ENCODE measurements at regions not wholly inside any gene's neighbourhood (a gene's known extent, or its start where the extent isn't known, plus 50 kb on each side); places are given as distances from the start of the nearest gene placed in this dataset.

- no peaks in the 10 kb centered on the region for H3K27me3 ChIP-seq (ENCODE audit: control insufficient read depth, insufficient read depth, low read length)
- H3K4me3 ChIP-seq (ENCODE audit: low read depth, low read length), result no peak overlapping the region
- WGBS (ENCODE audit: insufficient coverage), result no CpG with 5 or more reads among the region's 2 CpGs
- H3K4me1 ChIP-seq (ENCODE audit: control insufficient read depth, insufficient read depth, low read length), result peaks cover 13% of the 10 kb centered on the region
- no peak overlapping the region for H3K27ac ChIP-seq (ENCODE audit: low read depth, low read length)
- no peaks in the 10 kb centered on the region for H3K36me3 ChIP-seq (ENCODE audit: control insufficient read depth, insufficient read depth, low read length)
- no peak for DNase-seq (ENCODE audit: low read depth in 4 of 6, low spot score in 6 of 6)
- peaks cover 1% of the 10 kb centered on the region for H3K9me3 ChIP-seq (ENCODE audit: control insufficient read depth, insufficient read depth, low read length)
These were observed 664.9 kb downstream of the VRK1 start for GRCh38 chr14:97462081-97462480.

- Histone ChIP-seq H3K9me3 (ENCODE audit: control insufficient read depth, insufficient read depth, low read length) (no peaks in the 10 kb centered on the region), H3K36me3 (ENCODE audit: control insufficient read depth, insufficient read depth, low read length) (no peaks in the 10 kb centered on the region), H3K27ac (ENCODE audit: low read depth, low read length) (no peak overlapping the region), H3K4me1 (ENCODE audit: control insufficient read depth, insufficient read depth, low read length) (no peaks in the 10 kb centered on the region), H3K4me3 (ENCODE audit: low read depth, low read length) (no peak overlapping the region), H3K27me3 (ENCODE audit: control insufficient read depth, insufficient read depth, low read length) (no peaks in the 10 kb centered on the region)
- DNase-seq (ENCODE audit: low read depth in 4 of 6, low spot score in 6 of 6), result no peak
- WGBS (ENCODE audit: insufficient coverage), result 83% methylated on average over 3 of the region's 6 CpGs
These were observed 671.0 kb downstream of the VRK1 start for GRCh38 chr14:97468220-97468619.

GRCh38 chr14:97477353-97477752, 680.2 kb downstream of the VRK1 start:
- no peak overlapping the region for H3K27ac ChIP-seq (ENCODE audit: low read depth, low read length)
- DNase-seq (ENCODE audit: low read depth in 4 of 6, low spot score in 6 of 6), result no peak
- no peaks in the 10 kb centered on the region for H3K9me3 ChIP-seq (ENCODE audit: control insufficient read depth, insufficient read depth, low read length)
- no peak overlapping the region for H3K4me3 ChIP-seq (ENCODE audit: low read depth, low read length)
- no peaks in the 10 kb centered on the region for H3K36me3 ChIP-seq (ENCODE audit: control insufficient read depth, insufficient read depth, low read length)
- H3K4me1 ChIP-seq (ENCODE audit: control insufficient read depth, insufficient read depth, low read length), result no peaks in the 10 kb centered on the region
- no peaks in the 10 kb centered on the region for H3K27me3 ChIP-seq (ENCODE audit: control insufficient read depth, insufficient read depth, low read length)
- 100% methylated on average over 1 of the region's 4 CpGs for WGBS (ENCODE audit: insufficient coverage)

GRCh38 chr14:97485201-97485600, 688.0 kb downstream of the VRK1 start:
- H3K4me3 ChIP-seq (ENCODE audit: low read depth, low read length), result no peak overlapping the region
- peak in 1 of 6 donors; percentile 55 for DNase-seq (ENCODE audit: low read depth in 4 of 6, low spot score in 6 of 6)
- 79% methylated on average over 10 of the region's 10 CpGs for WGBS (ENCODE audit: insufficient coverage)
- H3K27ac ChIP-seq (ENCODE audit: low read depth, low read length), result no peak overlapping the region
- no peaks in the 10 kb centered on the region for H3K27me3 ChIP-seq (ENCODE audit: control insufficient read depth, insufficient read depth, low read length)
- no peaks in the 10 kb centered on the region for H3K4me1 ChIP-seq (ENCODE audit: control insufficient read depth, insufficient read depth, low read length)
- H3K9me3 ChIP-seq (ENCODE audit: control insufficient read depth, insufficient read depth, low read length), result no peaks in the 10 kb centered on the region
- H3K36me3 ChIP-seq (ENCODE audit: control insufficient read depth, insufficient read depth, low read length), result no peaks in the 10 kb centered on the region

- WGBS (ENCODE audit: insufficient coverage), result 82% methylated on average over 11 of the region's 13 CpGs
- H3K27ac ChIP-seq (ENCODE audit: low read depth, low read length), result no peak overlapping the region
- no peak overlapping the region for H3K4me3 ChIP-seq (ENCODE audit: low read depth, low read length)
- peak in 1 of 6 donors; percentile 60 for DNase-seq (ENCODE audit: low read depth in 4 of 6, low spot score in 6 of 6)
- H3K36me3 ChIP-seq (ENCODE audit: control insufficient read depth, insufficient read depth, low read length), result no peaks in the 10 kb centered on the region
- no peaks in the 10 kb centered on the region for H3K9me3 ChIP-seq (ENCODE audit: control insufficient read depth, insufficient read depth, low read length)
- no peaks in the 10 kb centered on the region for H3K27me3 ChIP-seq (ENCODE audit: control insufficient read depth, insufficient read depth, low read length)
- no peaks in the 10 kb centered on the region for H3K4me1 ChIP-seq (ENCODE audit: control insufficient read depth, insufficient read depth, low read length)
These were observed 689.5 kb downstream of the VRK1 start for GRCh38 chr14:97486601-97487120.

GRCh38 chr14:97489750-97490149, 692.6 kb downstream of the VRK1 start:
- H3K27ac ChIP-seq (ENCODE audit: low read depth, low read length), result no peak overlapping the region

GRCh38 chr14:97490521-97491070, 693.4 kb downstream of the VRK1 start:
- no peaks in the 10 kb centered on the region for H3K27me3 ChIP-seq (ENCODE audit: control insufficient read depth, insufficient read depth, low read length)
- no peaks in the 10 kb centered on the region for H3K36me3 ChIP-seq (ENCODE audit: control insufficient read depth, insufficient read depth, low read length)
- H3K27ac ChIP-seq (ENCODE audit: low read depth, low read length), result no peak overlapping the region
- H3K4me1 ChIP-seq (ENCODE audit: control insufficient read depth, insufficient read depth, low read length), result no peaks in the 10 kb centered on the region
- no peak overlapping the region for H3K4me3 ChIP-seq (ENCODE audit: low read depth, low read length)
- WGBS (ENCODE audit: insufficient coverage), result no CpG with 5 or more reads among the region's 10 CpGs
- H3K9me3 ChIP-seq (ENCODE audit: control insufficient read depth, insufficient read depth, low read length), result no peaks in the 10 kb centered on the region
- no peak for DNase-seq (ENCODE audit: low read depth in 4 of 6, low spot score in 6 of 6)

More at GRCh38 chr14:97489750-97490149, 692.6 kb downstream of the VRK1 start:
- Histone ChIP-seq H3K27me3 (ENCODE audit: control insufficient read depth, insufficient read depth, low read length) (no peaks in the 10 kb centered on the region), H3K4me1 (ENCODE audit: control insufficient read depth, insufficient read depth, low read length) (no peaks in the 10 kb centered on the region), H3K36me3 (ENCODE audit: control insufficient read depth, insufficient read depth, low read length) (no peaks in the 10 kb centered on the region), H3K4me3 (ENCODE audit: low read depth, low read length) (no peak overlapping the region), H3K9me3 (ENCODE audit: control insufficient read depth, insufficient read depth, low read length) (no peaks in the 10 kb centered on the region)
- no peak for DNase-seq (ENCODE audit: low read depth in 4 of 6, low spot score in 6 of 6)
- WGBS (ENCODE audit: insufficient coverage), result 79% methylated on average over 7 of the region's 10 CpGs

- H3K4me1 ChIP-seq (ENCODE audit: control insufficient read depth, insufficient read depth, low read length), result no peaks in the 10 kb centered on the region
- no peak overlapping the region for H3K27ac ChIP-seq (ENCODE audit: low read depth, low read length)
- no peaks in the 10 kb centered on the region for H3K36me3 ChIP-seq (ENCODE audit: control insufficient read depth, insufficient read depth, low read length)
- no peak for DNase-seq (ENCODE audit: low read depth in 4 of 6, low spot score in 6 of 6)
- no peaks in the 10 kb centered on the region for H3K9me3 ChIP-seq (ENCODE audit: control insufficient read depth, insufficient read depth, low read length)
- 100% methylated on average over 1 of the region's 5 CpGs for WGBS (ENCODE audit: insufficient coverage)
- no peak overlapping the region for H3K4me3 ChIP-seq (ENCODE audit: low read depth, low read length)
- H3K27me3 ChIP-seq (ENCODE audit: control insufficient read depth, insufficient read depth, low read length), result no peaks in the 10 kb centered on the region
These were observed 694.5 kb downstream of the VRK1 start for GRCh38 chr14:97491697-97492096.

- H3K4me1 ChIP-seq (ENCODE audit: control insufficient read depth, insufficient read depth, low read length), result no peaks in the 10 kb centered on the region
- no peak overlapping the region for H3K27ac ChIP-seq (ENCODE audit: low read depth, low read length)
- H3K4me3 ChIP-seq (ENCODE audit: low read depth, low read length), result no peak overlapping the region
- no peak for DNase-seq (ENCODE audit: low read depth in 4 of 6, low spot score in 6 of 6)
- H3K27me3 ChIP-seq (ENCODE audit: control insufficient read depth, insufficient read depth, low read length), result no peaks in the 10 kb centered on the region
- no peaks in the 10 kb centered on the region for H3K9me3 ChIP-seq (ENCODE audit: control insufficient read depth, insufficient read depth, low read length)
- H3K36me3 ChIP-seq (ENCODE audit: control insufficient read depth, insufficient read depth, low read length), result no peaks in the 10 kb centered on the region
- WGBS (ENCODE audit: insufficient coverage), result 82% methylated on average over 3 of the region's 6 CpGs
These were observed 702.8 kb downstream of the VRK1 start for GRCh38 chr14:97499790-97500481.

GRCh38 chr14:97506626-97507025, 709.4 kb downstream of the VRK1 start:
- Histone ChIP-seq H3K4me1 (ENCODE audit: control insufficient read depth, insufficient read depth, low read length) (no peaks in the 10 kb centered on the region), H3K36me3 (ENCODE audit: control insufficient read depth, insufficient read depth, low read length) (no peaks in the 10 kb centered on the region), H3K9me3 (ENCODE audit: control insufficient read depth, insufficient read depth, low read length) (no peaks in the 10 kb centered on the region), H3K27me3 (ENCODE audit: control insufficient read depth, insufficient read depth, low read length) (no peaks in the 10 kb centered on the region), H3K4me3 (ENCODE audit: low read depth, low read length) (no peak overlapping the region), H3K27ac (ENCODE audit: low read depth, low read length) (no peak overlapping the region)
- WGBS (ENCODE audit: insufficient coverage), result 86% methylated on average over 1 of the region's 2 CpGs
- DNase-seq (ENCODE audit: low read depth in 4 of 6, low spot score in 6 of 6), result no peak

All from spinal cord (tissue), 9 donors.